ENCODE measurements at regions not wholly inside any gene's neighbourhood (a gene's known extent, or its start where the extent isn't known, plus 50 kb on each side); places are given as distances from the start of the nearest gene placed in this dataset.

GRCh38 chr11:45354976-45355705 is 69.0 kb upstream of the SYT13 start:
- no peak for TF ChIP-seq GATA2 (IDR thresholded peaks at IDR 0.05; ENCODE audit: low read depth, low read length)
- no peak for TF ChIP-seq GATA3 (IDR thresholded peaks at IDR 0.05; ENCODE audit: low read depth, low read length)
